HG02870 (cell line): ENCODE measurements at regions not wholly inside any gene's neighbourhood (a gene's known extent, or its start where the extent isn't known, plus 50 kb on each side); places are given as distances from the start of the nearest gene placed in this dataset.
"Not testable (repeated sequence)": the region's sequence is repeated elsewhere in the genome, so short reads cannot be mapped to it uniquely, and the experiment has no call there.

ENCODE experiments used
- ATAC-seq: cut with Tn5 transposase; IDR thresholded peaks from one replicate; pipeline ENCODE4 v1.9.1; 2021; ENCODE audit warnings: mild to moderate bottlenecking, moderate library complexity; ENCODE audit not compliant: unreplicated experiment

DNA sequence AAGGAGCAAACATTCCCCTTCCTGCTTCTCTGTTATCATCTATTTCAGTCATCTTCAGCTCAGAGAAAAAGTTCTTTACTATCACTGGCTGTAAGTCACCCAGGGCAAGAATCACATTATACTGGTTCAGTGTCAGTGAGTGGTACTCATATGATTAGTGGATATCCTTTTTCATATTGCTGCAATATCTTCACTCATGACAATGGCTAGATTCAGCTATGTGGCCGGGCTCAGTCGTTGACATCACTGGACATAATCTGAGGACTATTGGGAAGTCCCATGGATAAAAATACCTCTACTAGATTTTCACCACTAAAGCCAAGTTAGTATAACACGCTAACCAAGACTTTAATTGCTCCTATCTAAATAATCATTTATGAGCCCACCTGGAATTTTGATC, 91.3 kb upstream of the UBE2E2 start:
- ATAC-seq, result no peak

- no peak for ATAC-seq
Measured at GRCh38 chr3:23112491-23112890, 90.6 kb upstream of the UBE2E2 start.

DNA sequence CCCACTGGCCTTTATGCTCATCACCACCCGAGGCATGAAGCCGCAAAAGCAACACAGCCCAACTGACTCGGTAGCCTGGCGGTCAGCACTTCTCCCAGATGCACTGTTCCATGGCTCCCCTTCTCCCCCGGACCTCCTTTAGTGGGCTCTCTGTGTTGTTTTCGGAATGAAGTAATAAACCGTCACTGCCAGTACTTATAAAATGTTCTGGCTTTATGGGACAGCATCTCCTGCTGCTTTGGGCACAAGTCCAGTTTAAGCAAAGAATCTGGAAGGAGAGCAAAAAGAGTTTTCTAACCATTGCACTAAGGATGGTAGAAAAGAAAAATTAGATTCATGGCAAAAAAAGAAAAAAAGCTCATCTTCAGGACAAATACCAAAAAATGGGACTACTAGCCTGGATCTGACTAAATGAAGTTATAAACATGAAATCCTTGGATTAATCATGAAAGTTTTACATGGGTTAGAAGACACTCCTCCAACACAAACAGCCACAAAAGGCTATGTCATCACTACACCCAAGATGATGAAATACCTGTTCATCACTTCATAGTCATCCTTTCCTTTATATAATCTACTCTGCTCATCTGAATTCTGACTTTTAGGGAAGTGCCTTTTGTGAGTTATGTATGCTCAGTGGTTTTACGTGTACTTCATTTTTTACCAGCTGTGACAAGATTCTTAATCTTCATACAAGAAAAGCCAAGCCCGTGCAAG, 89.5 kb upstream of the UBE2E2 start:
- ATAC-seq, result no peak

DNA sequence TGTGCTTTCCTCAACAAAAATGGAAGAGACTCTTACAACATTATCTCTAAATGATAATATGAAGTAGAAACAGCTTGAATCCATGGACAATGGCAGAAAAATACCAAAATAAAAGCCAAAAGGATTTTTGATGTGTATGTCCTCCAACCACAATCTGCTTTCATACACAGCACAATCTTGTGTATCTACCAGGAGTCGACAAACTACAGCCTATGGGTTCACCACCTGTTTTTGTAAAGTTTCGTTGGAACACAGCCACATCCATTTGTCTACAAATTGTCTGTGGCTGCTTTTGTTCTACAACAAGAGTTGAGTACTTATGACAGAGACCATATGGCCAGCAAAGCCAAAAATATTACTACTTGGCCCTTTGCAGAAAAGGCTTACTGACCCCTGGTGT, 88.7 kb upstream of the UBE2E2 start:
- ATAC-seq, result no peak

GRCh38 chr3:23115171-23115877, 87.8 kb upstream of the UBE2E2 start:
- no peak for ATAC-seq

DNA sequence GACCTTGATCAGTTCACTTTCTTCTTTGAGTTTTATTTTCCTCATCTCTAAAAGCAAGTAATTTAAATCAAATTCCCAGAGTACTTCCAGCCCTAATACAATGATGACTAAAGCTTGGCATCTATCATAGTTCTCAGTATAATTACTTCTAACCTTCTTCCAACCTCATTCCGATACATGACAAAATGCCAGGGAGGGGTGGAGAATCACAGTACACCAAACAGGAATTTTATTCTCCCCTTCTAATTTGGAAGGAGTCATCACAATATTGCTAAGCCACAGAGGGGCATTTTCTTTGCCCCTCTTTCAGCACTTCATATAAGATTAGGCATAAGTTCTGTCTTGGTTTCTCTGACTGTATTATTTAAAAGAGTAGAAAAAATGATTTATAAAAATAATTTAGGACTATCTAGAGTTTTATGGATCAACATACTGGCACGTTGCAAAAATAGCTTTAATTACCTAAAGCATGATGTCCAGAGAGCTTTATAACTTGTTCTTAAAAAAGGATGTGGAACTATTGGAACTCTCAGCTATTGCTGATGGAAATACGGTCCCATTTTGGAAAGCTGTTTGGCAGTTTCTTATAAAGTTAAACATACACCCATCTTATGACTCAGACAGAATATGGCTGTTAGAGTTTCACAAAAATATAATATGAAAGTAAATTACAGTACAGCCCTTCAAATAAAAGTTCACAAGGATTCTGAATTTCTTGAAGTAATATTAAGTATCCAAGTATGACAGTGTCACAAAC, 86.9 kb upstream of the UBE2E2 start:
- ATAC-seq, result no peak

DNA sequence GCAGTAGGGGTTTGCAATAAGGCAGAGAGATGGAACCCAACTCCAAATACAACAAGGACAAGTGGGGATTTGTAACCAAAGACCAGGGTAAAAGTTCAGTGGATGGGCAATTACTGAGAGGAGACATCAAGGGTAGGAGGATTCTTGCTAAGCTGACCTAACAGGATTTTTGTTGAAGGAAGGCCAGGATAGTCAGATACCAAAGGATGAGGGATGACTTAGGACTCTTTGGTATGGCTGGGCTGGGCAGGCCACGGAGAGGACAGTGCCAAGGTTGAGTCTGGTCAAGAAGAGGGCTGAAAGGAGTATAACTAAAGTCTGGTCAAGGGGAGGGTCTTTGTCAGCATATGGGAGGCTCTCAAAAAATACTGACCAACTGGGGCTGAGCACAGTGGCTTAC, 85.3 kb upstream of the UBE2E2 start:
- no peak for ATAC-seq

GRCh38 chr3:23127196-23127595, 75.9 kb upstream of the UBE2E2 start:
- no peak for ATAC-seq

DNA sequence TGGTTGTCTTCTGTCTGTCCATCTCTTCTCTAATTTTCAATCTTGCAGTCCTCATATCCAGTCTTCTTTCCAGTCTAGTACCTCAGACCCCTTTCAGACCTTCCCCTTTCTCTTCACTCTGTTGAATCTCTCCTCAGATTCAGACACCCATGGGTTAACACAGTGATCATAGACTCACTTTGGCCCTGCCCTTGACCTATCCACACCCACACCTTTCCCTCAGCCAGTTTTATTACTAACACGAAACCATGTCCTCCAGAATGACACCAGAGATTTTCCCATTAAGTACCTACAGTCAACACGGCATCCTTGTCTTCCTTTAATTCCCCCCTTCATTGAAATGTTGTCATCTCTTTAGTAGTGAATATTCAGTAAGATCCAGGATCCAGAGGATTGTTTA, 74.5 kb upstream of the UBE2E2 start:
- no peak for ATAC-seq

GRCh38 chr3:23129117-23129516, 74.0 kb upstream of the UBE2E2 start:
- ATAC-seq, result no peak

DNA sequence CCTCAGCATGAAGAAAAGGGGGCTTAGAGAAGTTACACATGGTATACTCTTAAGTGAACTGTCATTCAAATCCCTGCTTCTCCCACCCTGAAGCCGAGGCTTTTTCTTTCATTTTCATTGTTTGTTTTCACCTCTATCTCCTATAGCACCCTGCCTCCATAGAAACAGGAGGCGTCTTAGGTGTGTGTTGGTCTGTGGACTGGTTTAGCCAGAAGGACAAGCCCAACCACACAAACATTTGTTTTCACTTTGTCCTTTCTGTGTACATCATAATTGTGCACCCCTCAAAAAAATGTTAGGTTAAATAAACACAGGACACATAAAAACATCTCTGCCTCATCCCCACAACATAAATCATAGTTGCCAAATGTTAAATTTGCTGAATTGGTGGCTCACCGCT, 73.3 kb upstream of the UBE2E2 start:
- no peak for ATAC-seq

DNA sequence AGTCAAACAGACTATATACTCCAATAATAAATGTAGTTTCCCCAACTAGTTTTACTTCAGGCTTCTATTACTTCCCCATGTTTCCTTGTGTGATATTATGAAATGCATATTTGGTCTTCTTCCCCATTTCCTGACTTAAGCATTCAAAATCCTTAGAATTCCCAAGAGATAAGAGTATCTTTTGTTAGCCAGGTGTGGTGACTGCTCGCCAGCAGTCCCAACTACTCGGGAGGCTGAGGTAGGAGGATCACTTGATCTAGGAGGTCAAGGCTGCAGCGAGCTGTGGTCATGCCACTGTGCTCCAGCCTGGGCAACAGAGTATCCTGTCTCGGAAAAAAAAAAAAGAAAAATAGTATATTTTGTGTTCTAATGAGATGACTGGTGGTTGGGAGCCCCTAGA, 72.7 kb upstream of the UBE2E2 start:
- no peak for ATAC-seq

DNA sequence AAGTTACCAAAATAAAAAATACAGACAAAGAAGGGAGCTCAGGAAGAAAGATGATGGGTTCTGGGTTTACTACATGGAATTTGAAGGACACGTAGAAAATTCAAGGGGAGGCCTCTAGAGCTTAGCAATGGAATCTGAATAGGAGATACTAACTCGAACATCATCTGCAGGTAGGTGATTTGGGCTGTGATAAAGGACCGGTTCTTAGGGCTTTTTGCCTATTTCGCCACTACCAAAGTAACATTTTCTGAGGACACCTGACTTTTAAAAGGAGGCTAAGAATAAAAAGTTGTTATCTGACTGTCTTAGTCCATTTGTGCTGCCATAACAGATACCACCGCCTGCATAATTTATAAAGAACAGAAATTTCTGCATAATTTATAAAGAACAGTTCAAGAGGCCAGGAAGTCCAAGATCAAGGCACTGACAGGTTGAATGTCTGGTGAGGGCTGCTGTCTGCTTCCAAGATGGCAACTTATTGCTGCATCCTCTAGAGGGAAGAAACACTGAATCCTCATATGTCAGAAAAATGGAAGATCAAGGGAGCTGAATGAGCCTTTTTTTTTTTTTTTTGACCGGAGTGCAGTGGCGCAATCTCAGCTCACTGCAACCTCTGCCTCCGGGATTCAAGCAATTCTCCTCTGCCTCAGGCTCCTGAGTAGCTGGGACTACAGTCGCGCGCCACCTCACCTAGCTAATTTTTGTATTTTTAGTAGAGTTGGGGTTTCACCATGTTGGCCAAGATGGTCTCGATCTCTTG, 67.9 kb upstream of the UBE2E2 start:
- no peak for ATAC-seq

- ATAC-seq, result no peak
Measured at GRCh38 chr3:23136054-23136453, 67.1 kb upstream of the UBE2E2 start.

GRCh38 chr3:23144051-23144450, 59.1 kb upstream of the UBE2E2 start:
- not testable (repeated sequence) for ATAC-seq

- no peak for ATAC-seq
Measured at GRCh38 chr3:23146163-23146562, 57.0 kb upstream of the UBE2E2 start.

DNA sequence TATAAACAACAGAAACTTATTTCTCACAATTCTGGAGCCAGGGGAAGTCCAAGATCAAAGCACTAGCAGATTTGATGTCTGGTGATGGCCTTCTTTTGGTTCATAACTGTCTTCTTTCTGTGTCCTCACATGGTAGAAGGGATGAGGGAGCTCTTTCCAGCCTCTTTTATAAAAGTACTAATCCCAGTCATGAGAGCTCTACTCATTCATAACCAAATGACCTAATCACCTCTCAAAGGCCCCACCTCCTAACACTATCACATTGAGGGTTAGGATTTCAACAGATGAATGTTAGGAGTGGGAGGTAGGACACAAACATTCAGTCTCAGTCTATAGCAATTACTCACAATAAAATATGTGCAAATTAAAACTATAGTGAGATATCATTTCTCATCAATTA, 50.1 kb upstream of the UBE2E2 start:
- no peak for ATAC-seq
